ENCODE measurements at regions not wholly inside any gene's neighbourhood (a gene's known extent, or its start where the extent isn't known, plus 50 kb on each side); places are given as distances from the start of the nearest gene placed in this dataset.

DNA sequence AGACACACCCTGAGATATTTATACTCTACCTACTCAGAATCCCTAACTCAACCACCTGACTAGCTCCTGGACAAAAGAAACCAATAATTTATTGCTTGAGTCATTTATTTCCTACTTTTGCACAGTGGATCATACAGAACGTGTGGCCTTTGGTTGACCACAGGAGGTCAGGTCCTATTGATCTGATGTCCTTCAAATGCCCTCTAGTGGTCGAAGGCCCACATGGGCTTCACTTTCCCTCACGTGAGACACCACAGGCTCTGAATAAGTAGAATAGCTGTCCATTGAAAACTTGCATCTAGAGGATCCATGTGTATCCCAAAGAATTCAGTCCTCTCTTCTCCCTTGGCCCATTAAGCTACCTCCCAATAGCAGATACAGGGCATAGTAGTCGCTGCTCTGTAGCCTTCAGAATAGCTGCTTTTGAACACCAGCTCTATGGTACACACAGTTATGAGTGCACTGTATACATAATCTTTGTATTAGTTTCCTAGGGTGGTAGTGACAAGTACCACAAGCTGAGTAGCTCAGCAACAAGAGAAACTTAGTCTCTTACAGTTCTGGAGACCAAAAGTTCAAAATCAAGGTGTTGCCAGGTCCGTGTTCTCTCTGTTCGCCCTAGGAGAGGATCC is 177.6 kb upstream of the SMARCA2 start:
- TF ChIP-seq POLR2A (IDR thresholded peaks at IDR 0.05), result no peak
- TF ChIP-seq, protein P1, sequence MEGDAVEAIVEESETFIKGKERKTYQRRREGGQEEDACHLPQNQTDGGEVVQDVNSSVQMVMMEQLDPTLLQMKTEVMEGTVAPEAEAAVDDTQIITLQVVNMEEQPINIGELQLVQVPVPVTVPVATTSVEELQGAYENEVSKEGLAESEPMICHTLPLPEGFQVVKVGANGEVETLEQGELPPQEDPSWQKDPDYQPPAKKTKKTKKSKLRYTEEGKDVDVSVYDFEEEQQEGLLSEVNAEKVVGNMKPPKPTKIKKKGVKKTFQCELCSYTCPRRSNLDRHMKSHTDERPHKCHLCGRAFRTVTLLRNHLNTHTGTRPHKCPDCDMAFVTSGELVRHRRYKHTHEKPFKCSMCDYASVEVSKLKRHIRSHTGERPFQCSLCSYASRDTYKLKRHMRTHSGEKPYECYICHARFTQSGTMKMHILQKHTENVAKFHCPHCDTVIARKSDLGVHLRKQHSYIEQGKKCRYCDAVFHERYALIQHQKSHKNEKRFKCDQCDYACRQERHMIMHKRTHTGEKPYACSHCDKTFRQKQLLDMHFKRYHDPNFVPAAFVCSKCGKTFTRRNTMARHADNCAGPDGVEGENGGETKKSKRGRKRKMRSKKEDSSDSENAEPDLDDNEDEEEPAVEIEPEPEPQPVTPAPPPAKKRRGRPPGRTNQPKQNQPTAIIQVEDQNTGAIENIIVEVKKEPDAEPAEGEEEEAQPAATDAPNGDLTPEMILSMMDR (IDR thresholded peaks at IDR 0.05 in 4 of 5, conservative IDR thresholded peaks at IDR 0.05 in 1 of 5), result no peak
